SK-N-SH treated with all-trans-retinoic acid at 6 μM for 48 hours (cell line): ENCODE measurements at regions not wholly inside any gene's neighbourhood (a gene's known extent, or its start where the extent isn't known, plus 50 kb on each side); places are given as distances from the start of the nearest gene placed in this dataset.

ENCODE experiments used
- CSDC2 ChIP-seq: fragments of 250-450 bp; sonication (Bioruptor Pico); IDR thresholded peaks from 2 replicates; pipeline ENCODE4 v1.5.0; 2020; ENCODE audit warnings: mild to moderate bottlenecking, moderate library complexity
- ESRRG ChIP-seq: fragments of 250-450 bp; sonication (Bioruptor Pico); IDR thresholded peaks from 2 replicates; pipeline ENCODE4 v1.6.1; 2021; ENCODE audit warnings: mild to moderate bottlenecking
- ISL1 ChIP-seq: fragments of 250-450 bp; sonication (Bioruptor Pico); IDR thresholded peaks from 2 replicates; pipeline ENCODE4 v2.1.2; 2022; ENCODE audit warnings: mild to moderate bottlenecking, moderate library complexity
- SNAI2 ChIP-seq: fragments of 250-450 bp; sonication (Bioruptor Pico); IDR thresholded peaks from 2 replicates; pipeline ENCODE4 v1.5.0; 2020; ENCODE audit warnings: mild to moderate bottlenecking, moderate library complexity
- ZFP30 ChIP-seq: fragments of 450-650 bp; formaldehyde crosslinking; IDR thresholded peaks from 2 replicates; pipeline ENCODE4 v1.5.0; 2022; ENCODE audit warnings: mild to moderate bottlenecking, moderate library complexity
- ZNF565 ChIP-seq: fragments of 450-650 bp; formaldehyde crosslinking; conservative IDR thresholded peaks from 2 replicates; pipeline ENCODE4 v1.5.0; 2020; ENCODE audit warnings: low read depth, mild to moderate bottlenecking, moderate library complexity
- TF ChIP-seq, protein P1 (sequence below): fragments of 250-450 bp; sonication (Bioruptor Pico); IDR thresholded peaks from 2 replicates; pipeline ENCODE4 v1.5.1; 2021; ENCODE audit warnings: mild to moderate bottlenecking, moderate library complexity
- TF ChIP-seq, protein P2 (sequence below): fragments of 250-450 bp; sonication (Bioruptor Pico); IDR thresholded peaks from 2 replicates; pipeline ENCODE4 v1.5.1; 2020; ENCODE audit warnings: low read depth, mild to moderate bottlenecking, moderate library complexity

DNA sequence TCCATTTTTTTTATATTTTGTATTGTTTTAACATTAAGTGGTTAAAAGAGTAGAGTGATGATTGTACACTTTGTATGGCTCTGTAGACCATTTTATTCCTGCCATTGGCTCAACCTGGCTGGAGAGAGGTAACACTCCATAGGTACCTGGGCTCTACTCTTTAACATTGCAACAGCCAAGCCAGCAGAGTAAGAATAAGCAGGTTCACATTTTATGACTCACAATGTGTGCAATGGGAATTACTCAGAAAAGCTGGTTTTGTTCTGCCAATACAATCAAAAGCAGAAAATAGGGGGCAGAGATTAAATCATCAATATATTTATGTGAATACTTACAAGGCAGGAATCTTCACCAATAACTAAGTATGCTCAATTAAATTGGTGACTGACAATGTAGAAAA is 1324.0 kb downstream of the AMY1C start:
- TF ChIP-seq SNAI2 (CRISPR knock-in tag) (no peak), CSDC2 (CRISPR knock-in tag) (no peak), ESRRG (CRISPR knock-in tag) (no peak), ZNF565 (no peak), ZFP30 (CRISPR knock-in tag) (no peak), ISL1 (CRISPR knock-in tag) (no peak)
- TF ChIP-seq, protein P1, sequence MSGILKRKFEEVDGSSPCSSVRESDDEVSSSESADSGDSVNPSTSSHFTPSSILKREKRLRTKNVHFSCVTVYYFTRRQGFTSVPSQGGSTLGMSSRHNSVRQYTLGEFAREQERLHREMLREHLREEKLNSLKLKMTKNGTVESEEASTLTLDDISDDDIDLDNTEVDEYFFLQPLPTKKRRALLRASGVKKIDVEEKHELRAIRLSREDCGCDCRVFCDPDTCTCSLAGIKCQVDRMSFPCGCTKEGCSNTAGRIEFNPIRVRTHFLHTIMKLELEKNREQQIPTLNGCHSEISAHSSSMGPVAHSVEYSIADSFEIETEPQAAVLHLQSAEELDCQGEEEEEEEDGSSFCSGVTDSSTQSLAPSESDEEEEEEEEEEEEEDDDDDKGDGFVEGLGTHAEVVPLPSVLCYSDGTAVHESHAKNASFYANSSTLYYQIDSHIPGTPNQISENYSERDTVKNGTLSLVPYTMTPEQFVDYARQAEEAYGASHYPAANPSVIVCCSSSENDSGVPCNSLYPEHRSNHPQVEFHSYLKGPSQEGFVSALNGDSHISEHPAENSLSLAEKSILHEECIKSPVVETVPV (CRISPR knock-in tag): no peak
- TF ChIP-seq, protein P2, sequence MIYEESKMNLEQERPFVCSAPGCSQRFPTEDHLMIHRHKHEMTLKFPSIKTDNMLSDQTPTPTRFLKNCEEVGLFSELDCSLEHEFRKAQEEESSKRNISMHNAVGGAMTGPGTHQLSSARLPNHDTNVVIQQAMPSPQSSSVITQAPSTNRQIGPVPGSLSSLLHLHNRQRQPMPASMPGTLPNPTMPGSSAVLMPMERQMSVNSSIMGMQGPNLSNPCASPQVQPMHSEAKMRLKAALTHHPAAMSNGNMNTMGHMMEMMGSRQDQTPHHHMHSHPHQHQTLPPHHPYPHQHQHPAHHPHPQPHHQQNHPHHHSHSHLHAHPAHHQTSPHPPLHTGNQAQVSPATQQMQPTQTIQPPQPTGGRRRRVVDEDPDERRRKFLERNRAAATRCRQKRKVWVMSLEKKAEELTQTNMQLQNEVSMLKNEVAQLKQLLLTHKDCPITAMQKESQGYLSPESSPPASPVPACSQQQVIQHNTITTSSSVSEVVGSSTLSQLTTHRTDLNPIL: no peak
